TTC549 (cell line): ENCODE measurements at regions not wholly inside any gene's neighbourhood (a gene's known extent, or its start where the extent isn't known, plus 50 kb on each side); places are given as distances from the start of the nearest gene placed in this dataset.
"Not testable (repeated sequence)": the region's sequence is repeated elsewhere in the genome, so short reads cannot be mapped to it uniquely, and the experiment has no call there.

Experiments
- FAIRE-seq: peaks from 2 replicates; lab custom pipeline; 2012; peaks lifted over from hg19 to GRCh38; lab: Jason Lieb, UNC

DNA sequence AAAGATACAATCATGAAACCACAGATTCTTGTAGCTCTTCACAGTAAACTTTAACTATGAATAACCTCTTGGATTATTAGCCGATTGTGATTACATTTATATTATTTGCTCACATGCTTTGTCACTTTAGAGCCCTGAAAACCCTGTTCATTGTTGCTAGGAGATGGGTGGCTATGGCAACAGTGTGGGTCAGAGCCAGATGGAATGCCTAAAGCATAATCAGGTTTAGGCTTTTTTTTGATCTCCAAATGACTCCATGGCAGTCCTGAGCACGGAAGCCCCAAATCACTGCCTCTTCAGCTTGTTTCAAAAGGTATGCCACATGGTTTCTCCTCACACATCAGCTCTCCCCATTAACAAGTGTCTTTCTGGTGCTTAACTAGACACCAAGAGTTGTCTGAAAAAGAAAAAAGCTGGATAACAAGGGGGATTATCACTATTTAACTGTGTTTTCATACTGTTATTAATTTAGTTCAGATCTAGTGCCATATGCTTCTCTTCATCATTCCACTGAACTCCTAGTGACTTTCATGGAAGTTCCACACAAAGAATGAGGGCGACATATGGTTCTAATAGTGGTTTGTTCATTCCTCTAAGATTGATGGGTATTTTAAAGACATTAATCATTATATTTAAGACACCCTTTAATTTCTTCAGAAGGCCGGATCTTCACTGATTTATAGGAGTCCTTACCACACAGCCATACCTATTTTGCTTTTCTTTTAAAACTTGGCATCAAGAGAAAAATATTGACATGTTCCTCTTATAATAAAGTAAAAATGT lies 88.8 kb upstream of the PAM start:
- no peak for FAIRE-seq

DNA sequence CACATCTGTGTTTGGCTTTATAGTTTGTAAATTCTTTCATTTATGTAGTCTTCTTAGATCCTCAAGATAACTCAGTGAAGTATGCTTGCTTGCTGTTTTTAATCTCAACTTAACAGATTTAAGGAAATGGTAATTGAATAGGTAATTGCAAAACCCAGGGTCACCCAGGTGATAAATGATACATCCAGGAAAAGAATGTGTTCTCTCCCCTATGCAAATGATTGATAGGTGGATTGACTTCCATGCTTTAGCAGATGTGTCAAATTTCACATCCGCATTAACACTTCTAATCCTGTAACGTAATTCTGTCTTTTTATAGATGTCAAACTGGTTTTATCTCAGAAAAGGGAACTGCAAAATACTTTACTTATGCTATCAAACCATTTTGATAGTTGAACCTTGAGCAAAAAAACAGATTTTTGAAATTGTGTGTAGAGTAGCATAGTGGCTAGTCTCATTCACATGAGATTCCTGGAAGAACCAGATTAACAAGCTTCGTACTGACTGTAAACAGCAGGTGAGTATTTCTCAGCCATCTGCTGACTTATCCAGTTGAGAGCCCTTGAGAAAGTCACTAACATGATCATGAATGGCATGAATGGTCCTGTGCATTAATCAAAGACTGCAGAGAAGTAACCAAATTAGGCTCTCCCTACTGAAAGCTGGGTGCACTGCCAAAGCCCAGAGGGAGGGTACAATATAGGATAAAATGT lies 86.7 kb upstream of the PAM start:
- no peak for FAIRE-seq

DNA sequence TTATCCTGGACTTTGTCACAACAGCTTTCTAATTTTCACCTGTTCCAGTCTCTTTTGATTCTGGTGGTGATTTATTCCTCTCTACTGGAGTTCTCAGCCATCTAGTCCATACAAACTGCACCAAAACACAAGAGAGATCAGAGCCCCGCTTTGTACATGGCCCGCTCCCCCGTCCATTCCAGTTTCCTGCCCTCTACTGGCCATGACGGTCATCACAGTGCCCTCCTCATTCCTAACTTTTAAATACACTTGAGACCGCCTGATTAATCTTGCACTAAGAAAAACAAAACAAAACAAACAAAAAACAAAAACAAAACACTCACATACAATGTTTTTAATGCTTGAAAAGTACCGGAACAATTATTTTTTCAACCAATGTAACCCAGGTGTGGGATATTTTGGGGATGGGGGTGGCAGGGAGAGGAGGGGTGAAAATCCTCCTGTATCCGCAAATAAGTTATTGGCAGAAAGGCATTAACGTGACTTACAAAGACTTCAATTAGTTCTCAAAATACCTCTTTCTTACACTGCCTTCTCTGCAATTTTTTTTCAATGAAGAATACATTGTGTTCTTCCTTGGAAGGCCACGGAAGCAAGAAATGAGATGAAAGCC lies 84.8 kb upstream of the PAM start:
- no peak for FAIRE-seq

DNA sequence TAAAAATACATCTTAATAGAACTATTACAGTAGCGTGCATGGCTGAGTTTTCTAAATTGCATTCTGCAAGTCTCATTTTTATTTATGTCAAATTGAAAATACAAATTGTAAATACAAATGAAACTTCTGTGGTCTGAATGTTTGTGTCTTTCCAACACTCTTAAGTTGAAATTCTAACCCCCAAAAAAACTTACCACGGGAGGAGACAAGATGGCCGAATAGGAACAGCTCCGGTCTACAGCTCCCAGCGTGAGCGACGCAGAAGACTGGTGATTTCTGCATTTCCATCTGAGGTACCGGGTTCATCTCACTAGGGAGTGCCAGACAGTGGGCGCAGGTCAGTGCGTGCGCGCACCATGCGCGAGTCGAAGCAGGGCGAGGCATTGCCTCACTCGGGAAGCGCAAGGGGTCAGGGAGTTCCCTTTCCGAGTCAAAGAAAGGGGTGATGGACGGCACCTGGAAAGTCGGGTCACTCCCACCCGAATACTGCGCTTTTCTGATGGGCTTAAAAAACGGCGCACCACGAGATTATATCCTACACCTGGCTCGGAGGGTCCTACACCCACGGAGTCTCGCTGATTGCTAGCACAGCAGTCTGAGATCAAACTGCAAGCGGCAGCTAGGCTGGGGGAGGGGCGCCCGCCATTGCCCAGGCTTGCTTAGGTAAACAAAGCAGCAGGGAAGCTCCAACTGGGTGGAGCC lies 83.9 kb upstream of the PAM start:
- not testable (repeated sequence) for FAIRE-seq

DNA sequence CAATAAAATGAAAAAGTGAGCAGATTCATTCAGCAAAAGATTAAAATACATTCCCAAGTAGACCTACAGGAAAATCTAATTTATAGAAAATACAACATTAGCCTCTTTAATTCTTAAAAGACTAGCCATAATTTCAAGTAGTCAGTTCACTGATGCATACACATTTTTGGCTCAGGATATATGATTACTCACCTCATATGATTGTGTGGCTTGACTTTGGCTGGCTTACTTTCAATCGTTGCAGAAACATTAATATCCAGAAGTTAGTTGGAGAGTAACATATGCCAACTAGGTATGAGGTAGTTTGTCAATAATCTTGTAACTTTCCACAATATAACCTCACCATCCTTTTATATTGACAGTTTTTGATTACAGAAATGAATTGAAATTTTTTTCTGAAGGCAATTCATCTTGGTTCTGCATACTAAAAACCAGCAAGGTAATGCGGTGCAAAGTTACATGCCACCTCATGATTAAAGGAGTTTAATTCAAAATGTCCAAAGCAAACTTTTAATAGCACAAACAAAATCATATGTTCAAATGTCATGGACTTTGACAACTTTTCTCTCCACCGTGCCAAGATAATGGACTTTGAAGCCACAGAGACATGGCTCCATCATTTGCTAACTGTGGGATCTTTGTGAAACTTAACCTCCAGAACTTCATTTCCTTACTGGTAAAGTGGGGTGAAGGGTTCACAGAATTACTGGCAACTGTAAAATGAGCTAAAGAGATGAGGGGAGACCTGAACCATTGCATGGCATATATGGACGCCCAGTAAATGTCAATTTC lies 76.6 kb upstream of the PAM start:
- FAIRE-seq = no peak

DNA sequence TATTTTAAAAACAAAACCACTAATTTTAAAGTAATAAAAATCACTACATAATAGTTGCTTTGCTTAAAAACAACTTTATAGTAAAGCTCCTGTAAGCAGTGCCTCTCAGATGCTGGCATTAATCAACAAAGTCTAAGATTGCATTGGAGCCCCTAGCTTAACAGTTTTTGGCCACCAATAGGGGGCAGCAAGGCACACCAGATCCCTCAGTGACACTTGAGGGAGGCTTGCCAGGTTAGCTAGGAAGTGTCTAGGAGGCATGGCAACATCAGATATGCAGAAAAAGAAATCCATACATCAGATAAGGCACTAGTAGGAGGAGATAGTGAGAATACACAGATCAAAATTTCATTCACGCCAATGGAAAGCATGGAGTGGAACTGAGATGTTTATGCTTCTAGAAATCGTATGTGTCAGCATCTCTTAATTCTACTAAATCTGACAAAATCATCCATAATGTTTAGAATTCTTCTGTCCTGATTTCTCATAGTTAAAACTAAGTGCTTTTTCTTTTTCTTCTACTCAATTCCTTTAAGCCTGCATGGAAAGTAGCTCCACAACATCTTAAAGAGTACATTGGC lies 73.6 kb upstream of the PAM start:
- FAIRE-seq = no peak

DNA sequence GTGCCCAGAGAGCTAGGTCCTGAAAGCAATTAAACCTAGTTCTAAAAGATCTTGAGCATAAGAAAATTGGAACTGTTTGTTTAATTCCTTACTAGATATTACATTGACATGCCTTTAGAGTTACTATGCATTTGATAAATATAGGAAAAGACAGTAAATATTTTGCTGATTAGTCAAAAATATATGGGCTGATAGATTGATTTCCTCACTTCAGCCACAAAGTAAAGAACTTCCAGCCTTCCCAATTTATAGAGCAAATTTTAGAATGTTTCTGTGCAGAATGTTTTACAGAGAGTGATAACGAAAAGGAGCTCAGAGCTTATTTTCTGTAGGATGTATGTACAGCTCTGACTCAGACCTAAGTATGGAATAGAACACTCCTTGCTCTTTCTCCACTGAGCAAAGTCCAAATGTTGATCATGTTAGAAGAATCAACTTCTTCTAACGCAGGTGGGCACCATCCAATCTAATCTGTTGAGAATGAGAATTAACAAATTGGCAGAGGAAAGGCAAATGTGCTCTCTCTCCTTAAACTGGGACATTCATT lies 72.9 kb upstream of the PAM start:
- FAIRE-seq = no peak

DNA sequence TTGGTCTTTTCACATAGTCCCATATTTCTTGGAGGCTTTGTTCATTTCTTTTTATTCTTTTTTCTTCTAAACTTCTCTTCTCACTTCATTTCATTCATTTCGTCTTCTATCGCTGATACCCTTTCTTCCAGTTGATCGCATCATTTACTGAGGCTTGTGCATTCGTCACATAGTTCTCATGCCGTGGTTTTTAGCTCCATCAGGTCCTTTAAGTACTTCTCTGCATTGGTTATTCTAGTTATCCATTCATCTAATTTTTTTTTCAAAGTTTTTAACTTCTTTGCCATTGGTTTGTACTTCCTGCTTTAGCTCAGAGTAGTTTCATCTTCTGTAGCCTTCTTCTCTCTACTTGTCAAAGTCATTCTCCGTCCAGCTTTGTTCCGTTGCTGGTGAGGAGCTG lies 67.0 kb upstream of the PAM start:
- not testable (repeated sequence) for FAIRE-seq

DNA sequence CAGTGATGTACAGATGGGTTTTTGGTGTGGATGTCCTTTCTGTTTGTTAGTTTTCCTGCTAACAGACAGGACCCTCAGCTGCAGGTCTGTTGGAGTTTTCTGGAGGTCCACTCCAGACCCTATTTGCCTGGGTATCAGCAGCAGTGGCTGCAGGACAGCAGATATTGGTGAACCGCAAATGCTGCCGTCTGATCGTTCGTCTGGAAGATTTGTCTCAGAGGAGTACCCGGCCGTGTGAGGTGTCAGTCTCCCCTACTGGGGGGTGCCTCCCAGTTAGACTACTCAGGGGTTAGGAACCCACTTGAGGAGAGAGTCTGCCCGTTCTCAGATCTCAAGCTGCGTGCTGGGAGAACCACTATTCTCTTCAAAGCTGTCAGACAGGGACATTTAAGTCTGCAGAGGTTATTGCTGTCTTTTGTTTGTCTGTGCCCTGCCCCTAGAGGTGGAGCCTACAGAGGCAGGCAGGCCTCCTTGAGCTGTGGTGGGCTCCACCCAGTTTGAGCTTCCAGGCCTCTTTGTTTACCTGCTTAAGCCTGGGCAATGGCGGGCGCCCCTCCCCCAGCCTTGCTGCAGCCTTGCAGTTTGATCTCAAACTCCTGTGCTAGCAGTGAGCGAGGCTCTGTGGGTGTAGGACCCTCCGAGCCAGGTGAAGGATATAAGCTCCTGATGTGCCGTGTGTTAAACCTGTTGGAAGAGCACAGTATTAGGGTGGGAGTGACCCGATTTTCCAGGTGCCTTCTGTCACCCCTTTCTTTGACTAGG lies 66.3 kb upstream of the PAM start:
- not testable (repeated sequence) for FAIRE-seq

DNA sequence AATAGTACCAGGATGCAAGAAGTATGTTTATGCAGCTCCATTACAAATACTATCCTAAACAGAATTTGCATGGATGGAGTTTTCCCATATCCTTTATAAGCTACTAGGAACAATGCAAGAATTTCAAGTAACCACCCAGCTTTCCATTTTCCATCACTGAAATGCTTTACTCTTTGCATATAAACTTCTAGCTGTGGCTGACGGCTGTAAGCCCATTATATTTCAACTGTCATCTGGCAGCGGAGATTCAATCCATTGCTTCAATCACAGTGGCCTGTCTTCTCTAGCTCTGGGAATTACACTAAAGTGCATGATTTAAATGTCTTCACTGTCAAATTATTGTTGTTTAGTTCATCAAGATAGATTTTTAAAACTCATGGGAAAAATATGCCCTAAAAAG lies 64.2 kb upstream of the PAM start:
- no peak for FAIRE-seq

DNA sequence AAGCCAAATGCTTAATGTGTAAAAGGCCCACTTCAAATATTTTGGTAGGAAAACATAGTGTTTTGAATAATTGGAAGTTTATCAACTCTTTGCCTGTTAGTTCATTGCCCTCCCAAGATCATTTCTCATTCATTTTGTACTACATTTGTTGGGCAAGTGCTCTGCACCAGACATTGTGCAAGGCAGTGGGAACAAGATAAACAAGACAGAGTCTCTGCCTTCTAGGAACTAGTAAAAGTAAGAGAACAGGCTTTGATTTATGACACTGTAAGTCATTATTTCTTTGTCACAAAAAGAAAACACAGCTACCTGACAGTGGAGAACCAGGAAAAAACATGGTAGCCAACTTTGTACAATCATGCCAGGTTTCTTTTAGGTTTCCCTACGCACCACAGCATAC lies 63.7 kb upstream of the PAM start:
- no peak for FAIRE-seq

DNA sequence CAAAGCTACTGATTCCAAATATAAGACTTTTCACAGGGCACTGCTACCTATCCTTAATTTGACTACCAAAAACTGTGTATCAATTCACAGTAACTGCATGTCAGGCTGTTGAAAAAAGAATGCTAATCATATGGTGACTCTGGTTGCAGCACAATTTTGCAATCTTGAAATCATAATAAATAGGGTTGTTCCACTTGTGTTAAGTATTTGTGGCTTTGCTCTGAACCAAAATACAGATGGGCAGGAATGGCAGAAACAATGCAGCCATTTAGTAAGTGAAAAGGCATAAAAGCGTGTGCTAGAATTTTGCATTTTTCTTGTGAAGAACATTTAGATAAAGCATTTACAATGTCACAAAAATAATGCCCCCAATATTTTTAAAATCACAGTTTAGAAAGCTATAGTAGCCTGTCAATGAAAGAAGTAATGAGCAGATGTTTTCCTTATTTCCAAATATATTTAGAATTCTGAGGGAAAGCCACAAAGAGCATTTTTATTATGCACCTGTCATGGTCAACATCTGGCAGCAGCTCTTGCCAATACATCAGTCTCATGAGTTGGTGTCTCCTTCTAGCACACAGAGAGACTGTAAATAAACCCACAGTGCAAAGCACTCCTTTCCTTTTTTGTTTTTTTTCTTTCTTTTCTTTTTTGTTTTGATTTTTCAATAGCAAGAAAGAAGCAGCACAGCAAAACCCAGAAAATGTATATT lies 54.8 kb upstream of the PAM start:
- no peak for FAIRE-seq

DNA sequence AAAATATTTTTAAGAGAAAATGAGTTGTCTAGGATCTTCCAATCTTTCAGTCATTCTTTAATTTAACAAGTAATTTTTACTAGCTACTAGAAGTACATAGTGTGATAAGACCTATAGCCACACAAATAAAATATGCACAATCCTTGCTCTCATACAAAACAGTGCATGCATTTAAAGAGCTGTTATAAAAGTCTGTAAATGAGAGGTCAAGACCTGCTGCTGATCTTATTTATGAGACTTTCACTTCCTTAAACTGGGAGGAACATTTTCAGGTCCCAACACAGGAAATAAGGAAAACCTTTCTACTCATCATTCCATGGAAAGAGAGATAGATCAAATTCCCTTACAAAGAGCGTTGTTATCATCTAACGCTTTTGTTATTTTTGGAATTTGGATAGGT lies 54.2 kb upstream of the PAM start:
- no peak for FAIRE-seq

DNA sequence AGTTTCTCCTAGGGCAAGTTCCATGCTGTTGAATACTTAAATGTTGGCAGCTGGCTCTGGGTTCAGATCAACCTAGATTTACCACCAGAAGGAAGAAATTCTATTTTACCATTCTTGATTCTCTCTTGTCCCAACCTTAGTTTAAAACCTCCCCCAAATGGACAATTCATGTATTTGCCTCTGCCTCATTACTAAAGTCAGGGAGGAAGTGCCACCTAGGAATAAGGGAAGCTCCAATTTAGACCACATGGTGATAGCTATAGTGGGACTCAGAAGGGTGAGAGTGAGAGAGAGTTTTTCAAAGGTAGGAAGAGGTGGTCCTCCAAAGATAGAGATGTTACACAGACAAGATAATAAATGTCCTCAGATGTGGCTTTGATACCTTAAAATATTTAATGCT lies 53.4 kb upstream of the PAM start:
- FAIRE-seq = no peak
